KMS-11 (cell line): ENCODE measurements at regions not wholly inside any gene's neighbourhood (a gene's known extent, or its start where the extent isn't known, plus 50 kb on each side); places are given as distances from the start of the nearest gene placed in this dataset.

Experiments
- H2AFZ ChIP-seq: fragments of 200-600 bp; sonication (generic); 2 replicates; pipeline ENCODE4 v1.6.1; 2016; ENCODE audit warnings: antibody characterized with exemption, mixed run types, low read depth
- H3K27ac ChIP-seq: fragments of 200-600 bp; sonication (generic); 2 replicates; pipeline ENCODE4 v1.6.1; 2016; ENCODE audit warnings: mild to moderate bottlenecking, mixed run types
- H3K27me3 ChIP-seq: fragments of 200-600 bp; sonication (generic); 2 replicates; pipeline ENCODE4 v1.6.1; 2017; ENCODE audit warnings: mild to moderate bottlenecking, low read depth, mixed run types, moderate library complexity; ENCODE audit not compliant: insufficient read depth
- H3K36me3 ChIP-seq: fragments of 200-600 bp; sonication (generic); 2 replicates; pipeline ENCODE4 v1.6.1; 2017; ENCODE audit warnings: mild to moderate bottlenecking, mixed run types; ENCODE audit not compliant: insufficient read depth
- H3K4me1 ChIP-seq: fragments of 200-600 bp; sonication (generic); 2 replicates; pipeline ENCODE4 v1.6.1; 2016; ENCODE audit warnings: mild to moderate bottlenecking, low read depth, mixed run types; ENCODE audit not compliant: poor library complexity, severe bottlenecking
- H3K4me2 ChIP-seq: fragments of 200-600 bp; sonication (generic); 2 replicates; pipeline ENCODE4 v1.7.0; 2016; ENCODE audit warnings: mild to moderate bottlenecking, mixed run types
- H3K4me3 ChIP-seq: fragments of 200-600 bp; sonication (generic); IDR thresholded peaks from 2 replicates; pipeline ENCODE4 v1.6.1; 2017; ENCODE audit warnings: low read depth, low read length, mixed read lengths; ENCODE audit not compliant: insufficient read depth
- H3K79me2 ChIP-seq: fragments of 200-600 bp; sonication (generic); 2 replicates; pipeline ENCODE4 v1.6.1; 2016; ENCODE audit warnings: low read depth, mixed run types; ENCODE audit not compliant: insufficient read depth
- H3K9ac ChIP-seq: fragments of 200-600 bp; sonication (generic); 2 replicates; pipeline ENCODE4 v1.6.1; 2016; ENCODE audit warnings: mild to moderate bottlenecking, mixed run types
- H4K20me1 ChIP-seq: fragments of 200-600 bp; sonication (generic); 2 replicates; pipeline ENCODE4 v1.6.1; 2016; ENCODE audit warnings: mild to moderate bottlenecking, mixed run types; ENCODE audit not compliant: insufficient read depth
- CTCF ChIP-seq: fragments of 200-600 bp; sonication (generic); conservative IDR thresholded peaks from 2 replicates; pipeline ENCODE4 v1.6.1; 2017; ENCODE audit warnings: low read depth, mild to moderate bottlenecking, antibody characterized with exemption, low read length, moderate library complexity, mixed read lengths

- H3K4me3 ChIP-seq: no peak overlapping the region
- no peak overlapping the region for H3K9ac ChIP-seq
- no peaks in the 10 kb centered on the region for H3K36me3 ChIP-seq
- no peaks in the 10 kb centered on the region for H3K4me1 ChIP-seq
- H3K27ac ChIP-seq: no peak overlapping the region
- H3K27me3 ChIP-seq: no peaks in the 10 kb centered on the region
- H3K4me2 ChIP-seq: no peak overlapping the region
- H3K79me2 ChIP-seq: no peaks in the 10 kb centered on the region
- H4K20me1 ChIP-seq: no peaks in the 10 kb centered on the region
- no peak for TF ChIP-seq CTCF
- no peak overlapping the region for H2AFZ ChIP-seq
Observed at GRCh38 chr1:105386489-105386888, 1636.8 kb downstream of the AMY1C start.

GRCh38 chr1:105396001-105396400 is 1646.3 kb downstream of the AMY1C start:
- no peak overlapping the region for H3K9ac ChIP-seq
- no peaks in the 10 kb centered on the region for H3K79me2 ChIP-seq
- no peak overlapping the region for H2AFZ ChIP-seq
- no peaks in the 10 kb centered on the region for H3K4me1 ChIP-seq
- H3K4me3 ChIP-seq: no peak overlapping the region
- no peak overlapping the region for H3K27ac ChIP-seq
- no peaks in the 10 kb centered on the region for H3K36me3 ChIP-seq
- no peaks in the 10 kb centered on the region for H3K27me3 ChIP-seq
- H4K20me1 ChIP-seq: no peaks in the 10 kb centered on the region
- TF ChIP-seq CTCF: no peak
- H3K4me2 ChIP-seq: no peak overlapping the region

- TF ChIP-seq CTCF: no peak
- Histone ChIP-seq H3K4me1 (no peaks in the 10 kb centered on the region), H3K9ac (no peak overlapping the region)
Observed at GRCh38 chr1:105398909-105399308, 1649.2 kb downstream of the AMY1C start.

GRCh38 chr1:105399716-105400115 is 1650.0 kb downstream of the AMY1C start:
- no peaks in the 10 kb centered on the region for H3K4me1 ChIP-seq
- H3K27me3 ChIP-seq: no peaks in the 10 kb centered on the region
- no peaks in the 10 kb centered on the region for H3K79me2 ChIP-seq
- H4K20me1 ChIP-seq: no peaks in the 10 kb centered on the region
- no peak for TF ChIP-seq CTCF
- no peak overlapping the region for H3K9ac ChIP-seq
- H3K36me3 ChIP-seq: no peaks in the 10 kb centered on the region
- H3K27ac ChIP-seq: no peak overlapping the region
- no peak overlapping the region for H3K4me3 ChIP-seq
- H2AFZ ChIP-seq: no peak overlapping the region
- H3K4me2 ChIP-seq: no peak overlapping the region

More at GRCh38 chr1:105398909-105399308, 1649.2 kb downstream of the AMY1C start:
- H4K20me1 ChIP-seq: no peaks in the 10 kb centered on the region
- H3K4me2 ChIP-seq: no peak overlapping the region
- H3K27ac ChIP-seq: no peak overlapping the region
- H3K4me3 ChIP-seq: no peak overlapping the region
- H3K27me3 ChIP-seq: no peaks in the 10 kb centered on the region
- no peak overlapping the region for H2AFZ ChIP-seq
- H3K79me2 ChIP-seq: no peaks in the 10 kb centered on the region
- no peaks in the 10 kb centered on the region for H3K36me3 ChIP-seq

- no peak overlapping the region for H2AFZ ChIP-seq
- no peaks in the 10 kb centered on the region for H3K79me2 ChIP-seq
- peaks cover 22% of the 10 kb centered on the region for H3K4me1 ChIP-seq
- no peaks in the 10 kb centered on the region for H4K20me1 ChIP-seq
- H3K4me2 ChIP-seq: no peak overlapping the region
- H3K27me3 ChIP-seq: no peaks in the 10 kb centered on the region
- H3K36me3 ChIP-seq: no peaks in the 10 kb centered on the region
- no peak for TF ChIP-seq CTCF
- no peak overlapping the region for H3K27ac ChIP-seq
- no peak overlapping the region for H3K4me3 ChIP-seq
- no peak overlapping the region for H3K9ac ChIP-seq
Observed at GRCh38 chr1:105416261-105416660, 1640.2 kb upstream of the PRMT6 start.
